Panc1 (cell line): ENCODE measurements at regions not wholly inside any gene's neighbourhood (a gene's known extent, or its start where the extent isn't known, plus 50 kb on each side); places are given as distances from the start of the nearest gene placed in this dataset.

ENCODE experiments used
- POLR2AphosphoS5 ChIP-seq: IDR thresholded peaks from 2 replicates; pipeline ENCODE4 v1.6.1; 2012; ENCODE audit warnings: mild to moderate bottlenecking, low read depth, low read length, moderate library complexity
- REST ChIP-seq, 2 experiments: IDR thresholded peaks; 2 replicates each; pipeline ENCODE4 v1.6.1; 2011 to 2012; ENCODE audit warnings: low read depth in 2 of 2, control low read depth in 1 of 2, low read length in 1 of 2, mild to moderate bottlenecking in 1 of 2, moderate library complexity in 1 of 2; ENCODE audit not compliant: insufficient read depth in 1 of 2
- SIN3A ChIP-seq: IDR thresholded peaks from 2 replicates; pipeline ENCODE4 v1.6.1; 2012; ENCODE audit warnings: low read depth, mild to moderate bottlenecking, low read length, moderate library complexity, borderline replicate concordance; ENCODE audit not compliant: insufficient read depth
- TCF7L2 ChIP-seq: IDR thresholded peaks from 2 replicates; pipeline ENCODE4 v1.6.1; 2011; ENCODE audit warnings: mild to moderate bottlenecking, low read depth, low read length, inconsistent platforms
- TF ChIP-seq, protein P1 (sequence below): fragments of 450-650 bp; IDR thresholded peaks from 2 replicates; pipeline ENCODE4 v1.5.1; 2017; ENCODE audit warnings: mild to moderate bottlenecking

GRCh38 chr12:11568155-11568761 lies 81.2 kb upstream of the ETV6 start:
- TF ChIP-seq, protein P1, sequence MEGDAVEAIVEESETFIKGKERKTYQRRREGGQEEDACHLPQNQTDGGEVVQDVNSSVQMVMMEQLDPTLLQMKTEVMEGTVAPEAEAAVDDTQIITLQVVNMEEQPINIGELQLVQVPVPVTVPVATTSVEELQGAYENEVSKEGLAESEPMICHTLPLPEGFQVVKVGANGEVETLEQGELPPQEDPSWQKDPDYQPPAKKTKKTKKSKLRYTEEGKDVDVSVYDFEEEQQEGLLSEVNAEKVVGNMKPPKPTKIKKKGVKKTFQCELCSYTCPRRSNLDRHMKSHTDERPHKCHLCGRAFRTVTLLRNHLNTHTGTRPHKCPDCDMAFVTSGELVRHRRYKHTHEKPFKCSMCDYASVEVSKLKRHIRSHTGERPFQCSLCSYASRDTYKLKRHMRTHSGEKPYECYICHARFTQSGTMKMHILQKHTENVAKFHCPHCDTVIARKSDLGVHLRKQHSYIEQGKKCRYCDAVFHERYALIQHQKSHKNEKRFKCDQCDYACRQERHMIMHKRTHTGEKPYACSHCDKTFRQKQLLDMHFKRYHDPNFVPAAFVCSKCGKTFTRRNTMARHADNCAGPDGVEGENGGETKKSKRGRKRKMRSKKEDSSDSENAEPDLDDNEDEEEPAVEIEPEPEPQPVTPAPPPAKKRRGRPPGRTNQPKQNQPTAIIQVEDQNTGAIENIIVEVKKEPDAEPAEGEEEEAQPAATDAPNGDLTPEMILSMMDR: no peak
- TF ChIP-seq TCF7L2 (no peak), REST (IDR thresholded peaks at IDR 0.05; ENCODE audit: insufficient read depth in 1 of 2, low read depth in 2 of 2, low read length in 1 of 2) (no peak), POLR2AphosphoS5 (no peak), SIN3A (no peak)
